Right lobe of liver (tissue), 6 donors: ENCODE measurements at regions not wholly inside any gene's neighbourhood (a gene's known extent, or its start where the extent isn't known, plus 50 kb on each side); places are given as distances from the start of the nearest gene placed in this dataset.

Experiments used
- ATAC-seq, 4 donors: fragments of 200-7000 bp; cut with Tn5 transposase; one replicate each; pipeline ENCODE4 v1.9.1; 2020; ENCODE audit warnings: mild to moderate bottlenecking in 4 of 4, moderate library complexity in 4 of 4
- DNase-seq, 3 donors: peaks; one replicate each; pipeline ENCODE4 v3.0.0-alpha.2; 2020
- H3K27ac ChIP-seq, 3 donors: fragments of 200-600 bp; one replicate each; pipeline ENCODE4 v1.8.0; 2022
- H3K27me3 ChIP-seq, 2 donors: fragments of 200-600 bp; one replicate each; pipeline ENCODE4 v1.8.0; 2022
- H3K36me3 ChIP-seq, 4 donors: fragments of 200-600 bp; sonication (generic) in 1 of 4; one replicate each; pipeline versions ENCODE4 v1.5.1 to v1.8.0; 2017 to 2022; ENCODE audit warnings: control low read depth in 1 of 4
- H3K4me1 ChIP-seq, 4 donors: fragments of 200-600 bp; sonication (generic) in 1 of 4; one replicate each; pipeline versions ENCODE4 v1.5.1 to v1.8.0; 2017 to 2022; ENCODE audit warnings: control low read depth in 1 of 4
- H3K4me3 ChIP-seq, 3 donors: fragments of 200-600 bp; one replicate each; pipeline ENCODE4 v1.8.0; 2022
- H3K9me3 ChIP-seq, 4 donors: fragments of 200-600 bp; sonication (generic) in 1 of 4; one replicate each; pipeline versions ENCODE4 v1.5.1 to v1.8.0; 2017 to 2022; ENCODE audit warnings: control low read depth in 1 of 4
- POLR2A ChIP-seq: fragments of 450-650 bp; IDR thresholded peaks from one replicate; pipeline ENCODE4 v1.6.1; 2017; ENCODE audit warnings: antibody characterized with exemption, mild to moderate bottlenecking
- WGBS: methylation state at CpG from one replicate; pipeline ENCODE4 v1.1.6; 2018; ENCODE audit warnings: low coverage, low lambda C conversion rate; ENCODE audit not compliant: insufficient coverage; ENCODE audit errors: missing lambda C conversion rate; 5-methylcytosine and 5-hydroxymethylcytosine counted together
- intact Hi-C, 2 donors: fragments of 100-400 bp; cut with DNase I; formaldehyde crosslinking; loops; one replicate each; pipeline versions ENCODE4 v1.11.2 to v1.14.1; 2022
- TF ChIP-seq, protein P1 (sequence below), 4 donors: fragments of 200-600 bp in 3 of 4; fragments of 450-650 bp in 1 of 4; IDR thresholded peaks; one replicate each; pipeline versions ENCODE4 v1.5.1 to v1.8.0; 2016 to 2022; ENCODE audit warnings: antibody characterized with exemption in 4 of 4, mild to moderate bottlenecking in 2 of 4
- donor health status: DM: no; HTN: yes; CAD: no.
- donor health status: DM: no; HTN: no; CAD: no.
- donor health status: DM: no; HTN: no; CAD: no.
- donor health status: DM: no; HTN: yes; CAD: no.
- donor health status: DM: no; HTN: yes; CAD: no.

DNA sequence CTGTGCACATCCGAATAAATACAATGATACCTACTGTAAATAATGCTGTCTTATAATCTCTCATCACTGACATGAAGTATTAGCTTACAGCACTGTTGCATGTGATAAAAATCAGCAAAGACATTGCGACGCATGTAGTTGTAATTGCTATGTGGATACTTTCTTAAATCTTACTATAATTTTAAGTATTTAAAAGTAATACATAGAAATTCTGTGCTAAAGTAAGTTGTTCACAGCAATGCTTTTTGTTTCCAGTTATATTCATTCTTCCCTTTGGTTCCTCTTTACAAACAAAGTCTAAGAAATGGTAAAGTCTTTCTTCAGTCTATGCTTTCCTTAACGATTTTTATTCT, 113.7 kb upstream of the DGKB start:
- ATAC-seq (no peak), DNase-seq (no peak)
- Histone ChIP-seq H3K4me1 (peaks cover 0 to 6% (median 0%) of the 10 kb centered on the region in 4 donors), H3K27me3 (no peaks in the 10 kb centered on the region), H3K4me3 (no peak overlapping the region), H3K36me3 (no peaks in the 10 kb centered on the region), H3K27ac (no peak overlapping the region), H3K9me3 (no peaks in the 10 kb centered on the region)
- 14% methylated on average over 4 of the region's 4 CpGs for WGBS
- no peak for TF ChIP-seq POLR2A
- TF ChIP-seq, protein P1, sequence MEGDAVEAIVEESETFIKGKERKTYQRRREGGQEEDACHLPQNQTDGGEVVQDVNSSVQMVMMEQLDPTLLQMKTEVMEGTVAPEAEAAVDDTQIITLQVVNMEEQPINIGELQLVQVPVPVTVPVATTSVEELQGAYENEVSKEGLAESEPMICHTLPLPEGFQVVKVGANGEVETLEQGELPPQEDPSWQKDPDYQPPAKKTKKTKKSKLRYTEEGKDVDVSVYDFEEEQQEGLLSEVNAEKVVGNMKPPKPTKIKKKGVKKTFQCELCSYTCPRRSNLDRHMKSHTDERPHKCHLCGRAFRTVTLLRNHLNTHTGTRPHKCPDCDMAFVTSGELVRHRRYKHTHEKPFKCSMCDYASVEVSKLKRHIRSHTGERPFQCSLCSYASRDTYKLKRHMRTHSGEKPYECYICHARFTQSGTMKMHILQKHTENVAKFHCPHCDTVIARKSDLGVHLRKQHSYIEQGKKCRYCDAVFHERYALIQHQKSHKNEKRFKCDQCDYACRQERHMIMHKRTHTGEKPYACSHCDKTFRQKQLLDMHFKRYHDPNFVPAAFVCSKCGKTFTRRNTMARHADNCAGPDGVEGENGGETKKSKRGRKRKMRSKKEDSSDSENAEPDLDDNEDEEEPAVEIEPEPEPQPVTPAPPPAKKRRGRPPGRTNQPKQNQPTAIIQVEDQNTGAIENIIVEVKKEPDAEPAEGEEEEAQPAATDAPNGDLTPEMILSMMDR (IDR thresholded peaks at IDR 0.05), result no peak
- intact Hi-C loops, result no loop called here

DNA sequence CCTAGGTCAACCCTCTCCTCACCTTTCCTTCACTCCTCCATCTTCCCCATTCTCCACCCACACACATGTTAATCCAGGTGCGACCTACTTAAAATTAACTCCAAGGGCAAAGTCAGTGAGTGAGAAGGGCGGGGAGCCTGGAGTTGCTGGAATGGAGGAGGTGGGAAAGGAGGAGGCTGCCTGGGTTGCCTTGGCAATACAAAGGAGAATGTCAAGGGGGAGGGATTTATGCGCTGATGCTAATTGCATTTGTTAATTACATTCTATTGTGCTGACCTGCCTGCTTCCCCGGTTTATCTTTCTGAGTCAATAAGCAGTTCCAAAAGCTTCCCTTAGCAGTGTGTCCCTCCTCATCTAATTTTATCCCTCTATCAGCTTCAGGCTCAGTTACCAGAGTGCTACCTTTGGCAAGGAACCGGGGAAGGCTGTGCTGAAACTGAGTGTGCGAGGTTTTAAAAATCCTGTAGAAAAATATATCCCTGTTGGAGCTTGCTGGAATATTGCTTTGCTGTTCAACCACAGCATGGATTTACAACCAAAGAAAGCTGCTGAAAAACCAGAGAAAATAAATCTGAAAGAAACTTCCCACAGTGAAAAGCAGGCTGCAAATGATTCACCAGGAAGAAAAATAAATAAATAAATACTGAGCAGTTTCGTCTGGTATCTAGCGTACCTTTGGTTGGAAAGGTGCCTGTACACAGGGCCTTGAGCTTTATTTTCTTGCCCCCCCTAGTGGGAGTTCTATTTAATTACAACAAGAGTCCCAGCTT, 113.2 kb upstream of the DGKB start:
- Histone ChIP-seq H3K36me3 (no peaks in the 10 kb centered on the region), H3K27me3 (no peaks in the 10 kb centered on the region), H3K4me3 (peak overlapping the region; percentile 2 to 35 (median 22)), H3K4me1 (peaks cover 0 to 6% (median 0%) of the 10 kb centered on the region in 4 donors), H3K9me3 (no peaks in the 10 kb centered on the region), H3K27ac (peak overlapping the region; percentile 23 to 45 (median 41))
- TF ChIP-seq, protein P1 (IDR thresholded peaks at IDR 0.05), result peak; percentile 68 to 78 (median 74)
- no peak for TF ChIP-seq POLR2A
- intact Hi-C loops, result no loop called here
- DNase-seq, result peak in 1 of 3 donors; percentile 64
- peak; percentile 97 to 98 (median 98) for ATAC-seq
- 10% methylated on average over 8 of the region's 8 CpGs for WGBS

DNA sequence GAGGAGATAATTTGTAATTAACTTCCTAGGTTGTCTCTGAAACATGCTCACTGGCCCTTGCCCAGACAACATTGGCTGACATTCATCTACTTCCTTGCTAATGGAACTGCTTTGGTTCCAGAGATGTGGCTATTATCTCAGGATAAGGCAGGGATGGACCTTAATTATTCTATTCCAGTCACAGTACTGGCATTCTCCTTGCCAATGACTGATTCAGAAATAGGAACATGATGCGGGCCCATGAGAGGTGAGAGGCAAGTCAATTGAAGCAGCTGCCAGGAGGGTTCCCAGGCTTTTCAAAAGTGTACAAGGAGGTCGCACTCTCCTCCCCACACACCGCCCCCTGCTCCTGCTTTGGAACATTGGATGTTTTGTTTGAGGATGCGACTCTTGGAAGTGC, 109.6 kb upstream of the DGKB start:
- TF ChIP-seq, protein P1 (IDR thresholded peaks at IDR 0.05), result no peak
- TF ChIP-seq POLR2A, result no peak
- peaks cover 0 to 6% (median 0%) of the 10 kb centered on the region in 4 donors for H3K4me1 ChIP-seq
- ATAC-seq, result no peak
- H3K9me3 ChIP-seq, result no peaks in the 10 kb centered on the region
- intact Hi-C loops, result no loop called here
- WGBS, result 90% methylated on average over 4 of the region's 4 CpGs
- H3K27me3 ChIP-seq, result no peaks in the 10 kb centered on the region
- H3K4me3 ChIP-seq, result no peak overlapping the region
- H3K27ac ChIP-seq, result no peak overlapping the region
- H3K36me3 ChIP-seq, result no peaks in the 10 kb centered on the region
- DNase-seq, result no peak

DNA sequence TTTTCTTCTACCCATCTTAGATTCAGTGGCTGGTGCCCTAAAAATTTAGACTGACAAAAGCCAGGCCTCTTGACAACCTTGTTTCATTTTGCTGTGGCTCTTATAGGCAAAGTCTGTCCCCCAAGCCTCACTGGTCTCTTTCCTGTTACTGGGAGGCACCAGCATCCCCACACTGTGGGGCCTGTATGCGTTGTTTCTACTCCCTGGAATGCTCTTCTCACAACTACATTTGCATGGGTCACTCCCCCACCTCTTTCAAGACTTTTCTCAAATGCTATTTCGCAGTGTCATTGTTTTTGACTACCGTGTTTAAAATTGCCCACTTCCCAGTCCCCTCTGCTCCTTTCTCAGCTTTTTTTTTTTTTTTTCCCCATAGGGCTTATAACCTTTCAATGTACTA, 108.7 kb upstream of the DGKB start:
- H3K4me1 ChIP-seq, result peaks cover 0 to 6% (median 0%) of the 10 kb centered on the region in 4 donors
- ATAC-seq (no peak), DNase-seq (no peak)
- no peak for TF ChIP-seq POLR2A
- TF ChIP-seq, protein P1 (IDR thresholded peaks at IDR 0.05), result no peak
- no peaks in the 10 kb centered on the region for H3K27me3 ChIP-seq
- no peaks in the 10 kb centered on the region for H3K36me3 ChIP-seq
- H3K27ac ChIP-seq, result no peak overlapping the region
- no peak overlapping the region for H3K4me3 ChIP-seq
- WGBS, result 84% methylated on average over 3 of the region's 3 CpGs
- H3K9me3 ChIP-seq, result no peaks in the 10 kb centered on the region
- intact Hi-C loops, result no loop called here
